ENCODE measurements at regions not wholly inside any gene's neighbourhood (a gene's known extent, or its start where the extent isn't known, plus 50 kb on each side); places are given as distances from the start of the nearest gene placed in this dataset.

- intact Hi-C loops (cut with micrococcal nuclease): no loop called here
- H3K79me2 ChIP-seq (ENCODE audit: control insufficient read depth, insufficient read depth, low read length): no peaks in the 10 kb centered on the region
- no peaks in the 10 kb centered on the region for H3K27me3 ChIP-seq (replicated peaks in 1 of 4; ENCODE audit: control extremely low read depth in 1 of 4, control insufficient read depth in 3 of 4, insufficient read depth in 4 of 4, low read length in 3 of 4)
- H3K9ac ChIP-seq (ENCODE audit: low read length): no peak overlapping the region
- H2AFZ ChIP-seq (ENCODE audit: insufficient read depth, low read depth, low read length, poor library complexity, severe bottlenecking): no peak overlapping the region
- H3K4me2 ChIP-seq (replicated peaks; ENCODE audit: low read depth, low read length, poor library complexity, severe bottlenecking): no peak overlapping the region
- H3K4me1 ChIP-seq (ENCODE audit: control insufficient read depth in 2 of 2, insufficient read depth in 2 of 2, low read length in 2 of 2): no peaks in the 10 kb centered on the region
- ChIA-PET POLR2A (no interaction called here), CTCF (no interaction called here)
- Mint-ChIP-seq H3K27ac (no peak overlapping the region), H3K9me3 (ENCODE audit: insufficient read depth) (no peaks in the 10 kb centered on the region), H3K27me3 (no peaks in the 10 kb centered on the region), H3K4me1 (no peaks in the 10 kb centered on the region), H3K4me3 (no peak overlapping the region)
- no peak overlapping the region for H3K4me3 ChIP-seq (ENCODE audit: control extremely low read depth in 1 of 5, extremely low read depth in 1 of 5, insufficient read depth in 1 of 5, low read depth in 2 of 5, low read length in 4 of 5)
- no peaks in the 10 kb centered on the region for H3K36me3 ChIP-seq (replicated peaks in 1 of 2; ENCODE audit: control extremely low read depth in 1 of 2, control insufficient read depth in 1 of 2, extremely low read depth in 1 of 2, insufficient read depth in 2 of 2, low read length in 1 of 2)
- no peak for TF ChIP-seq EZH2 (IDR thresholded peaks at IDR 0.05; ENCODE audit: borderline replicate concordance, insufficient read depth, low read depth, low read length, poor library complexity, severe bottlenecking)
- no peak for TF ChIP-seq CTCF (IDR thresholded peaks at IDR 0.05)
- ATAC-seq (ENCODE audit: low read depth) (no peak), DNase-seq (no peak)
- 75% methylated on average over 3 of the region's 6 CpGs for WGBS (ENCODE audit: insufficient coverage)
- H4K20me1 ChIP-seq (ENCODE audit: control insufficient read depth, insufficient read depth, low read length, poor library complexity, severe bottlenecking): no peaks in the 10 kb centered on the region
- no peak overlapping the region for H3K27ac ChIP-seq (ENCODE audit: low read length in 2 of 2)
- H3K9me3 ChIP-seq (ENCODE audit: control extremely low read depth in 1 of 3, control insufficient read depth in 2 of 3, insufficient read depth in 1 of 3, low read length in 2 of 3): peaks cover 0 to 6% (median 0%) of the 10 kb centered on the region in 3 donors
Measured at GRCh38 chr1:177648731-177649265, 321.1 kb downstream of the SEC16B start.

GRCh38 chr1:177648138-177648537 lies 321.7 kb downstream of the SEC16B start:
- no peak overlapping the region for H2AFZ ChIP-seq (ENCODE audit: insufficient read depth, low read depth, low read length, poor library complexity, severe bottlenecking)
- H3K9me3 ChIP-seq (ENCODE audit: control extremely low read depth in 1 of 3, control insufficient read depth in 2 of 3, insufficient read depth in 1 of 3, low read length in 2 of 3): peaks cover 0 to 6% (median 0%) of the 10 kb centered on the region in 3 donors
- Mint-ChIP-seq H3K27ac (no peak overlapping the region), H3K27me3 (no peaks in the 10 kb centered on the region), H3K9me3 (ENCODE audit: insufficient read depth) (no peaks in the 10 kb centered on the region), H3K4me3 (no peak overlapping the region), H3K4me1 (no peaks in the 10 kb centered on the region)
- intact Hi-C loops (cut with micrococcal nuclease): no loop called here
- no peak overlapping the region for H3K9ac ChIP-seq (ENCODE audit: low read length)
- no peak for ATAC-seq (ENCODE audit: low read depth)
- no peak overlapping the region for H3K4me2 ChIP-seq (replicated peaks; ENCODE audit: low read depth, low read length, poor library complexity, severe bottlenecking)
- ChIA-PET POLR2A (no interaction called here), CTCF (no interaction called here)
- H3K36me3 ChIP-seq (replicated peaks in 1 of 2; ENCODE audit: control extremely low read depth in 1 of 2, control insufficient read depth in 1 of 2, extremely low read depth in 1 of 2, insufficient read depth in 2 of 2, low read length in 1 of 2): no peaks in the 10 kb centered on the region
- no peak overlapping the region for H3K27ac ChIP-seq (ENCODE audit: low read length in 2 of 2)
- DNase-seq: no peak
- H3K4me3 ChIP-seq (ENCODE audit: control extremely low read depth in 1 of 5, extremely low read depth in 1 of 5, insufficient read depth in 1 of 5, low read depth in 2 of 5, low read length in 4 of 5): no peak overlapping the region
- no peaks in the 10 kb centered on the region for H3K4me1 ChIP-seq (ENCODE audit: control insufficient read depth in 2 of 2, insufficient read depth in 2 of 2, low read length in 2 of 2)
- no peaks in the 10 kb centered on the region for H3K27me3 ChIP-seq (replicated peaks in 1 of 4; ENCODE audit: control extremely low read depth in 1 of 4, control insufficient read depth in 3 of 4, insufficient read depth in 4 of 4, low read length in 3 of 4)
- TF ChIP-seq CTCF (IDR thresholded peaks at IDR 0.05): no peak
- TF ChIP-seq EZH2 (IDR thresholded peaks at IDR 0.05; ENCODE audit: borderline replicate concordance, insufficient read depth, low read depth, low read length, poor library complexity, severe bottlenecking): no peak
- H4K20me1 ChIP-seq (ENCODE audit: control insufficient read depth, insufficient read depth, low read length, poor library complexity, severe bottlenecking): no peaks in the 10 kb centered on the region
- no CpG with 5 or more reads among the region's 1 CpG for WGBS (ENCODE audit: insufficient coverage)
- no peaks in the 10 kb centered on the region for H3K79me2 ChIP-seq (ENCODE audit: control insufficient read depth, insufficient read depth, low read length)

Measured in B cell (primary cell).